SIG-M5 (cell line): ENCODE measurements at regions not wholly inside any gene's neighbourhood (a gene's known extent, or its start where the extent isn't known, plus 50 kb on each side); places are given as distances from the start of the nearest gene placed in this dataset.
"Not testable (repeated sequence)": the region's sequence is repeated elsewhere in the genome, so short reads cannot be mapped to it uniquely, and the experiment has no call there.

Experiments
- DNase-seq: peaks from one replicate; lab custom pipeline; 2025; lab: John Stamatoyannopoulos, UW

DNA sequence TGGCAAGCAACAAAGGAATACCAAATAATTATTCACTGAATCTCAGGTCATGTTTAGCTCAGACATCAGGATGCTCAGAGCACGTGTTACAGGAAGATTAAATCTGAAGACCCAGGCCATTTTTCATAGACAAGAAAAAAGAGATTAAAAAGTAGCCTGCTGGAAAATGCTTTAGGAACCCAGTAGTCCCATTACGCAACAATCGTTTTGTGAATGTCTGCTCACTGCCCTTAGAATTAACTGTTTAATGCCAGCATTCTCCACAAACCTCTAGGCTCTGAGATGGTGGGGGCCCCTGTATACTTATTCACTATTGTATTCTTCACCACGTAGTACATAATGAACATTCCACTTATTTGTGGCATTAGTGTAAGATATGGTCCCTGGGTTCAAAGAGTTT, 154.6 kb upstream of the NYAP2 start:
- no peak for DNase-seq

- DNase-seq: no peak
These were observed 162.7 kb upstream of the NYAP2 start for GRCh38 chr2:225236769-225237323.

DNA sequence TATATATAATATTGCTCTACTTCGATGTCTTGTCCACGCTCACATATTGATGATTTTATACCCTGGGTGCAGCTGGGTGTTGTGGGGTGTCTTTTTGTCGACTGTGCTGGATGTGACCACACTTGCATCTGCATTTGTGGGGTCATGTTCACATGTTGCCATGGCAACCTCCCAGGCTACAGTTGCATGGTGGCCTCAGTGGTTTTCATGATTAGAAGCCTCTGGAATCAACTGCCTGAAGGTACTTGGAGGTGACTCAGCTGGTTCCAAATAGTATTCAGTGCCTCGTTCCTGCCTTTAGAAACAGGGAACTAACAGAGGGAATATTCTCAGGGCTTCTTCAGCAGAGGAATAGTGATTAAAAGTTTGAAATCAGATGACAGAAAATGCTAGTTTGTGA, 166.3 kb upstream of the NYAP2 start:
- no peak for DNase-seq

- no peak for DNase-seq
These were observed 167.6 kb upstream of the NYAP2 start for GRCh38 chr2:225231900-225232299.

DNA sequence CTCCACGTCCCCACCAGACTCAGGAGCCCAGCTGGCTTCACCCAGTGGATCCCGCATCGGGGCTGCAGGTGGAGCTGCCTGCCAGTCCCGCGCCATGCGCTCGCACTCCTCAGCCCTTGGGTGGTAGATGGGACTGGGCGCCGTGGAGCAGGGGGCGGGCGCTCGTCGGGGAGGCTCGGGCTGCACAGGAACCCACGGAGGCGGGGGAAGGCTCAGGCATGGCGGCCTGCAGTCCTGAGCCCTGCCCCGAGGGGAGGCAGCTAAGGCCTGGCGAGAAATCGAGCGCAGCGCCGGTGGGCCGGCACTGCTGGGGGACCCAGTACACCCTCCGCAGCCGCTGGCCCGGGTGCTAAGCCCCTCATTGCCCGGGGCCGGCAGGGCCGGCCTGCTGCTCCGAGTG, 170.2 kb upstream of the NYAP2 start:
- DNase-seq: not testable (repeated sequence)

- DNase-seq: no peak
These were observed 173.1 kb upstream of the NYAP2 start for GRCh38 chr2:225226441-225226840.

DNA sequence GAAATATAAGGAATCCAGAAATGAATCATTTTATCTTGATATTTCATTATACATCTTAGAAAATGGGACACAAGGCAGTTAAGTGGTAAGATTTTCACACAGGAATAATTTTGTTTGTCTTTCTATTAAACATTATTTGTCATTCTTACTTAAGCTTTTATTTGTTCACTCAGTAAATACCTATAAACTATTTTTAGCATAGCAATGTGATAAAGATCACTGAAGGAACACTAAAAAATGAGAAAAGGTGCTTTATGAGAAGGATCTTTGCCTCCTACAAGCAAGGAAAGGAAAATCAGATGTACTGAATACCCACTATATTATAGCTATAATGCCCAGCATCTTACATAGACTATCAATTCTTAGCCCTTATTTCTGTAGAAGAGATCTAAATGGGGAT, 176.2 kb upstream of the NYAP2 start:
- no peak for DNase-seq

DNA sequence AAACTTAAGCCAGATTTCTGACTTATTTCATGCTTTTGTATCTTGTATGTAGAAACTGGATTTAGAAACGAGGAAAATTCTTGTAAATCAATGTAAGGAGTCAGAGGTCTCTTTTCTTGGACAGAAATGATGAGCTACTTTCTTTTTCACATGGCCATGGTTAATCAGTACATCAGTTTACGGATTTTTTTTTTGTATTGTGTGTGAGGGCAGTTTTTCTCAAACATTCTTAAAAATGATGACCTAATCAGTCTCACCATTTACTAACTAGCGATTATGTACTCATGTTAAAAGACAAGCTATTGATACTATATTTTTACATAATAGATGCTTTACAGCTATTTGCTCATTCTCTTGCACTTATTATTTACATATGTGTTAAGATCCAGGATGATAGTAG, 165.2 kb upstream of the DOCK10 start:
- no peak for DNase-seq

DNA sequence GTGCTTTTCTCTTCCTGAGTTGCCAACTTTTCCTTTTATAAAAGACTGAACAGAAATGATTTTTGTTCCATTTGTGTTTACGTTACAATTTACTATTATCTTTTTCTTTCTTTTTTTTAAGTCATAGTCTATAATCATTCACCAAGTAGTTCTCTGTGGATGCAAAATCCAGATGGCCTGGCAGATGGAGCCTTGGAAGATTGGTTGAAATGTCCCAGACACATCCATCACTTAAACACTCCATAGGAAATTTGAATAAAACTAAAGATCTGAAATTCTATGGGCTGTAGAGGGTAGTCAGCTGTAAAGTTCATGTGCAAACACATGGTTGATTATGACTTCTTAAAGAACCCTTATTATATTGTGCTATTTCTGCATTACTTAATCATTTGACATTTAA, 164.8 kb upstream of the DOCK10 start:
- DNase-seq: no peak

- no peak for DNase-seq
These were observed 154.3 kb upstream of the DOCK10 start for GRCh38 chr2:225196579-225196978.

GRCh38 chr2:225192869-225193268, 150.6 kb upstream of the DOCK10 start:
- no peak for DNase-seq

- DNase-seq: no peak
These were observed 148.7 kb upstream of the DOCK10 start for GRCh38 chr2:225190987-225191386.

DNA sequence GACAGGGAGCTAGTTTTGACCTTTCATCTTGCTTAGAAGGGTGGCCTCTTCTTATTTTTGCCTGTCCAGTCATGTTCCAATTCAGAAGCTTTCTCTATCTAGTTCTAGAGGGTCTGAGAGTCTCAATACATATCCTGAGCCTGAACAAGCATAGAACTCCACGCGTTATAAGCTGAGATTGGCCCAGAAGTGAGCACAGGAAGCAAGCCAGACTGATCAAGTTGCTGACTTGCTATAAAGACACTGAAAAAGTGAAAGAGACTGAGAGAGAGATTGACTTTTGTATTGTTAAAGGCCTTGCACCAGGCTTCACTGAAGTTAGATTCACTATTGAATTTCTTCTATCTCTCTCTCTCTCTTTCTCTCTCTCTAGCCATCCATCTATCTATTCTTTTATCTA, 142.7 kb upstream of the DOCK10 start:
- DNase-seq: no peak

GRCh38 chr2:225182126-225182525, 139.9 kb upstream of the DOCK10 start:
- DNase-seq: no peak

DNA sequence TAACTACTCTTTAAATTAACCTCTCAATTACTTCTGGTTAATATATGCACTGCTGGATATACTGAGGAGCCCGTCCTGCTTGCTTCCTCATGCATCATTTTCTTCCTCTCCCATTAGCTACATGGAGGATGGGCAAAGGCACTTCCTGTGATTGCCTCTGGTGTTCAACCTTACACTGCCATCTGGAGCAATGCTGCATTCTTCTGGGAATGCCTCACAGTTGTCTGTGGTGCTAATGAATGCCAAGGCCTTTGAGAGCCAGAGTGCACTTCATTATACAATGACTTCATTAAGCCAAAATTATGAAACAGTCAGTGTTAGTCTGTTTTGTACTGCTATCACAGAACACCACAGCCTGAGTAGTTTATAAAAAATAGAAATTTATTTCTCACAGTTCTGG, 134.8 kb upstream of the DOCK10 start:
- DNase-seq: no peak

DNA sequence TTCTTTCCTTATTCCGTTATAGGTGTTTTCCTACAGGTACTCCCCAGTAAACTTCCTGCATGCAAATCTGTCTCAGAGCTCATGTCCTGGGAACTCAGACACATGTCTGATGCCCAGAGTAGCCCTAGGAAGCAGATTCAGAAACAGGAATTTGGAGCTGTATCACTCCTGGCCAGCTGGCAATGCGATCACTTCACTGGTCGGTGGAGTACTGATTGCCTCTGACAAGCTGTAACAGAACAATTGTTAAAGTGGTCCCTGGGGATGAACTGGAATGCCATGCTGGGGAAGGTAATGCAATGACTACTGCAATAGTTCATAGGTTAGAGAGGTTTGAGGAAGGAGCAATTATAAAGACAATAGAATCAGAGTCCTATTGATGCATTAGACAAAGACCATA, 131.6 kb upstream of the DOCK10 start:
- DNase-seq: no peak

DNA sequence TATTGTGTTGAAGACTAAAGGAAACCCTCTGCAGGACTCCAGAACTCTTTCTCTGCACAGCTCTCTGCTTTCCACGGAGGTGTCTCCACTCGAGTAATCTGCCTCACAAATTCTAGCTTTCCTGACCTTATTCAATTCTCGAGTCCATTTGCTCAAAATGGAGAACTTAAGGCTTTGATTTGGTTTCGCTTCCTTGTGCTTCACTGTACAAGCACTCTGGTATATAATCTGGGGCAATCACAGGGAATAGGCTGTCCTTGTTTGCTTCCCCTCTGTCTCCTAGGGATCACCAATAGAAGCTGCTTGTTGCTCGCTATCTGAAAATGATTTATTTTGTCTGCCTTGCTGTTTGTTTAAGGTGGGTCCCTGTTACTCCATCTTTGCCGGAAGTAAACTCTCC, 129.1 kb upstream of the DOCK10 start:
- DNase-seq: peak; percentile 6

GRCh38 chr2:225170162-225170561, 127.9 kb upstream of the DOCK10 start:
- DNase-seq: no peak

DNA sequence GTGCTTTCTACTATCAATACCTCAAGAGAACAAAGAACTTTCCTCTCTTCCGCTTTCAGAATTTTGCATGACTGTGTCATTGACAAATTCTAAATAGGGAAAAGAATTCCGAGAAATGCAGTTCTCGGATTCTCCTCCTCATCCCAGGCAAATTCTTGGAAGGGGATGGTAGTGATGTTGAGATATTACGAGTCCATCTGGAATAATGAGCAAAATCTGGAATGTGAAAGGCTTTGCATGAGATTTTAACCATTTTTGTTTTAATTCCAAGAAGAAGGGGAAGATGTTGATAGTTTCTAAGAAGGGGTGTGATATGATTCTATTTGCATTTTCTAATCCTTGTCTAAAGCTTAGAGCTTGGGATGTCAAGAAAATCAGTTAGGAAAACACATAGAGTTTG, 127.1 kb upstream of the DOCK10 start:
- DNase-seq: no peak

GRCh38 chr2:225165052-225165451, 122.8 kb upstream of the DOCK10 start:
- no peak for DNase-seq

GRCh38 chr2:225164401-225165050, 122.3 kb upstream of the DOCK10 start:
- DNase-seq: no peak

- DNase-seq: no peak
These were observed 116.1 kb upstream of the DOCK10 start for GRCh38 chr2:225158360-225158759.

GRCh38 chr2:225156853-225157451, 114.7 kb upstream of the DOCK10 start:
- DNase-seq: no peak

DNA sequence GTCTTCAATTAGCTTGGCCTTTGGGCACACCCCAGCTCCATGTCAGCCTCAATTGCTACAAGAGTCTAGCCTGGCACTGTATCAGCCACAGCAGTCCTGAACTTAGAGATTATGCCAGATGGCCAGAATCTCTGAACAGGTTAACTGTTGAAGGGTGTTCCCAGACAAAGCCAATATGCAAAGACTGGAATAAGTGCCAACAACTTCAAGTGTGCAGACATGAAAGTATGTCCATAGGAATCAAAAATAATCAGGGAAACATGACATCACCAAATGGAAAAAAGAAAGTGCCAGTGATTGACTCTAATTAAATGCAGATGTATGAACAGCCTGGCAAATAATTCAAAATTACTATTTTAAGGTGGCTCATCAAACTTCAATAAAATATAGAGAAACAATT, 98.5 kb upstream of the DOCK10 start:
- DNase-seq: no peak
